D721Med (cell line): ENCODE measurements at regions not wholly inside any gene's neighbourhood (a gene's known extent, or its start where the extent isn't known, plus 50 kb on each side); places are given as distances from the start of the nearest gene placed in this dataset.

Experiments used
- DNase-seq: peaks from one replicate; pipeline ENCODE4 v3.0.0; 2011; ENCODE audit warnings: low spot score; ENCODE audit not compliant: insufficient read length
- FAIRE-seq: peaks from 2 replicates; lab custom pipeline; 2011; peaks lifted over from hg19 to GRCh38; lab: Jason Lieb, UNC
- TF ChIP-seq, protein P1 (sequence below): IDR thresholded peaks from 2 replicates; pipeline ENCODE4 v1.5.1; 2012; ENCODE audit warnings: mild to moderate bottlenecking, control low read depth; ENCODE audit not compliant: insufficient read depth; ENCODE audit errors: missing control alignments

- DNase-seq (no peak), FAIRE-seq (no peak)
- TF ChIP-seq, protein P1, sequence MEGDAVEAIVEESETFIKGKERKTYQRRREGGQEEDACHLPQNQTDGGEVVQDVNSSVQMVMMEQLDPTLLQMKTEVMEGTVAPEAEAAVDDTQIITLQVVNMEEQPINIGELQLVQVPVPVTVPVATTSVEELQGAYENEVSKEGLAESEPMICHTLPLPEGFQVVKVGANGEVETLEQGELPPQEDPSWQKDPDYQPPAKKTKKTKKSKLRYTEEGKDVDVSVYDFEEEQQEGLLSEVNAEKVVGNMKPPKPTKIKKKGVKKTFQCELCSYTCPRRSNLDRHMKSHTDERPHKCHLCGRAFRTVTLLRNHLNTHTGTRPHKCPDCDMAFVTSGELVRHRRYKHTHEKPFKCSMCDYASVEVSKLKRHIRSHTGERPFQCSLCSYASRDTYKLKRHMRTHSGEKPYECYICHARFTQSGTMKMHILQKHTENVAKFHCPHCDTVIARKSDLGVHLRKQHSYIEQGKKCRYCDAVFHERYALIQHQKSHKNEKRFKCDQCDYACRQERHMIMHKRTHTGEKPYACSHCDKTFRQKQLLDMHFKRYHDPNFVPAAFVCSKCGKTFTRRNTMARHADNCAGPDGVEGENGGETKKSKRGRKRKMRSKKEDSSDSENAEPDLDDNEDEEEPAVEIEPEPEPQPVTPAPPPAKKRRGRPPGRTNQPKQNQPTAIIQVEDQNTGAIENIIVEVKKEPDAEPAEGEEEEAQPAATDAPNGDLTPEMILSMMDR, result no peak
These were observed 1844.3 kb downstream of the MAT2B start for GRCh38 chr5:165349735-165350134.

DNA sequence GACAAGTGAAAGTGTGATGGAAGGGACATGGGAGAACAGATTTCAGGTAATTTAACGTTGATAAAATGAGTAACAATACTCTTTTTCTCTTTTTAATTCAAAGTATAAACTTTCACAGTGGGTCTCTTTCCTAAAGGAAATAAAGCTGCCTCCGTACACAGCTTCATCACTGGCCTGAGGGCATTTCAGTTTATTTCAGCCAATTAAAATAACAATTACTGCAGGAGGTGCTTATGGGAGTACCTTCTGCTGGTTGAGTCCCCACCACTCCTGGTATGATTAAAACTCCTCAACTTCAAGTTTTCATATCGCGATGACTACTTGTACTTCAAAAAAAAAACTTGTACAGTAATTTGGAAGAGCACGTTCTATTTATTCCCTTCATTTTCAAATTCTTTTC lies 1845.9 kb downstream of the MAT2B start:
- FAIRE-seq, result no peak

DNA sequence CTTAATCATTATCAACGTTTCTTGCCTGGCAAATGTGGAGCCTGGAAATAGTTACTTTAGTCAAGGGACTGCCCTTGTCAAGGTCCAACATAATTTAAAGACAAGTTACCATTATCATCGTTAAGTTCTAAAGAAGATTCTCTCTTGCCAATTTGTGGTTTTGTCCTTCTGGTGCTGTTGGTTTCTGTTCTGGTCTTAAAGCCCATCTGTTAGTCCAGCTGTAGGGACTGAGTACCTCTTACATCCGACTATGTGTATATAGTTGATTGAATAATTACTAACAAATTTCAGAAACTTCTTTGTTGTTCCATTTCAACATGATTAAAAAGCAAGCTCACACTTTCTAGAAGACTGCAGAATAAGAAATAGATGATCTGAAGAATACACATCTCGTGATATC lies 1854.9 kb downstream of the MAT2B start:
- FAIRE-seq (no peak), DNase-seq (no peak)
- TF ChIP-seq, protein P1, result no peak

More for the DNA sequence above, 1845.9 kb downstream of the MAT2B start:
- no peak for DNase-seq
- TF ChIP-seq, protein P1, result no peak

DNA sequence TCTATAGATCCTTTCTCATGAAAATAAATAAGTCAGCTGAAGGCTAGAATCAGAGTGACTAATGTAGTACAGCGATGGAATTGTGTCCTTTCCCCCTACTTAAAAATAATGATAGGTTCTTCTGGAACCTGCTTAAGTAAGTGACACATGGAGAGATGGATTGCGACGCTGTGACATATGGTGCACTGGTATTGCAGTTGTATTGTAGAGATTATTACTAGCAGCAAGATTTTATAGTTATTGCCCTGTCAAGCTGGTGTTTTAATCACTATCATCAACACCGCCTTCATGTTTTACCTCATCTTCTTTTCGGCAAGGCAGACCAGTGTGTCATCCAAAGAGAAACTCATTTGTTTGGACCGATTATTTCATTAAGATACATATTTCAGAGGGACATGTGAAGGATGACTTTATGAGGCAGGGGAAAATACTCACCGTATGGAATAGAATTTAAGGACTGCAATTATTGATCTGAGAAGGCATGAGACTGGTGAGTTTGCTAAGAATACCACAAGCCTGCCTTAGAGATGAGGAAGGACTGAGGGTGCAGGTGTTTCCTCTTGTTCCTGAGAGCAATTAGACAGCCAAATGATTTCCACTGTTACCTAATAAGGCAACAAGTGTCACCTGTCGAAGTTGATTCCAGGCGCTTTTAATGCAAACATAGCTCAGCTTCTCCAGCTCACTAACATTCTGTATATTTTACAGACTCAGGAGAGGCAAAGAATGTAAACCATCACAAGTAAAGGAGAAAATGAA lies 1855.5 kb downstream of the MAT2B start:
- TF ChIP-seq, protein P1, result no peak
- FAIRE-seq (peak; percentile 97), DNase-seq (no peak)

- peak; percentile 60 for FAIRE-seq
- TF ChIP-seq, protein P1, result no peak
These were observed 1864.8 kb downstream of the MAT2B start for GRCh38 chr5:165370233-165370632.

GRCh38 chr5:165370794-165371193 lies 1865.4 kb downstream of the MAT2B start:
- FAIRE-seq (no peak), DNase-seq (no peak)
- TF ChIP-seq, protein P1, result no peak

More at GRCh38 chr5:165370233-165370632, 1864.8 kb downstream of the MAT2B start:
- DNase-seq, result no peak

GRCh38 chr5:165375201-165375600 lies 1869.8 kb downstream of the MAT2B start:
- FAIRE-seq (no peak), DNase-seq (no peak)
- TF ChIP-seq, protein P1, result no peak
